Liver (tissue), 7 donors: ENCODE measurements at regions not wholly inside any gene's neighbourhood (a gene's known extent, or its start where the extent isn't known, plus 50 kb on each side); places are given as distances from the start of the nearest gene placed in this dataset.
A peak's percentile ranks its signal among the peaks of the same experiment; 100 is the strongest.
"Not testable (repeated sequence)": the region's sequence is repeated elsewhere in the genome, so short reads cannot be mapped to it uniquely, and the experiment has no call there.

Experiments
- DNase-seq: peaks from one replicate; pipeline ENCODE4 v3.0.0-alpha.2; 2017; ENCODE audit warnings: low spot score
- H3K27ac ChIP-seq, 2 donors: one replicate each; pipeline ENCODE4 v1.7.0; 2013; ENCODE audit warnings: inconsistent platforms in 2 of 2, low read length in 2 of 2, control low read depth in 1 of 2, low read depth in 1 of 2, mild to moderate bottlenecking in 1 of 2
- H3K27me3 ChIP-seq, 4 donors: one replicate each; pipeline versions ENCODE4 v1.6.1 to v1.7.0; 2013; ENCODE audit warnings: low read length in 3 of 4, inconsistent platforms in 1 of 4, mild to moderate bottlenecking in 1 of 4, moderate library complexity in 1 of 4; ENCODE audit not compliant: control insufficient read depth in 4 of 4, insufficient read depth in 4 of 4
- H3K36me3 ChIP-seq, 4 donors: one replicate each; pipeline versions ENCODE4 v1.6.1 to v1.7.0; 2013; ENCODE audit warnings: low read length in 3 of 4, mild to moderate bottlenecking in 3 of 4, low read depth in 1 of 4, moderate library complexity in 1 of 4; ENCODE audit not compliant: control insufficient read depth in 4 of 4, insufficient read depth in 3 of 4
- H3K4me1 ChIP-seq, 4 donors: one replicate each; pipeline versions ENCODE4 v1.6.1 to v1.7.0; 2013; ENCODE audit warnings: low read length in 3 of 4, mild to moderate bottlenecking in 3 of 4, moderate library complexity in 1 of 4; ENCODE audit not compliant: control insufficient read depth in 4 of 4, insufficient read depth in 4 of 4
- H3K4me3 ChIP-seq, 3 donors: one replicate each; pipeline versions ENCODE4 v1.6.1 to v1.7.0; 2013; ENCODE audit warnings: low read length in 3 of 3, control low read depth in 1 of 3, low read depth in 1 of 3, mild to moderate bottlenecking in 1 of 3
- H3K9ac ChIP-seq, 2 donors: one replicate each; pipeline ENCODE4 v1.7.0; 2013; ENCODE audit warnings: low read length in 2 of 2, mild to moderate bottlenecking in 2 of 2, moderate library complexity in 2 of 2, control low read depth in 1 of 2, low read depth in 1 of 2
- H3K9me3 ChIP-seq, 4 donors: one replicate each; pipeline versions ENCODE4 v1.6.1 to v1.7.0; 2013; ENCODE audit warnings: low read length in 3 of 4; ENCODE audit not compliant: control insufficient read depth in 4 of 4
- ATF3 ChIP-seq: IDR thresholded peaks from 2 replicates; pipeline ENCODE4 v1.6.1; 2016; ENCODE audit warnings: antibody characterized with exemption
- FOXA1 ChIP-seq: IDR thresholded peaks from 2 replicates; pipeline ENCODE4 v1.6.1; 2016; ENCODE audit warnings: antibody characterized with exemption
- FOXA2 ChIP-seq: IDR thresholded peaks from 2 replicates; pipeline ENCODE4 v1.6.1; 2016; ENCODE audit warnings: antibody characterized with exemption
- HNF4A ChIP-seq, 2 donors: conservative IDR thresholded peaks; 2 replicates each; pipeline ENCODE4 v1.6.1; 2016; ENCODE audit warnings: antibody characterized with exemption in 2 of 2, mild to moderate bottlenecking in 2 of 2
- HNF4G ChIP-seq: IDR thresholded peaks from 2 replicates; pipeline ENCODE4 v1.6.1; 2016; ENCODE audit warnings: antibody characterized with exemption
- JUND ChIP-seq, 2 donors: IDR thresholded peaks; 2 replicates each; pipeline ENCODE4 v1.6.1; 2016; ENCODE audit warnings: antibody characterized with exemption in 2 of 2
- MAX ChIP-seq: IDR thresholded peaks from 2 replicates; pipeline ENCODE4 v1.6.1; 2016; ENCODE audit warnings: antibody characterized with exemption
- NR2F2 ChIP-seq: IDR thresholded peaks from 2 replicates; pipeline ENCODE4 v1.6.1; 2016; ENCODE audit warnings: antibody characterized with exemption
- RAD21 ChIP-seq, 2 donors: IDR thresholded peaks; 2 replicates each; pipeline ENCODE4 v1.6.1; 2016; ENCODE audit warnings: antibody characterized with exemption in 2 of 2, mild to moderate bottlenecking in 2 of 2
- REST ChIP-seq: IDR thresholded peaks from 2 replicates; pipeline ENCODE4 v1.6.1; 2016; ENCODE audit warnings: antibody characterized with exemption, mild to moderate bottlenecking
- RXRA ChIP-seq, 2 donors: IDR thresholded peaks; 2 replicates each; pipeline ENCODE4 v1.6.1; 2017 to 2018; ENCODE audit warnings: antibody characterized with exemption in 2 of 2, mild to moderate bottlenecking in 1 of 2
- SP1 ChIP-seq: IDR thresholded peaks from 2 replicates; pipeline ENCODE4 v1.6.1; 2018; ENCODE audit warnings: antibody characterized with exemption, mild to moderate bottlenecking
- TAF1 ChIP-seq: conservative IDR thresholded peaks from 2 replicates; pipeline ENCODE4 v1.6.1; 2016; ENCODE audit warnings: antibody characterized with exemption, mild to moderate bottlenecking
- YY1 ChIP-seq: IDR thresholded peaks from 2 replicates; pipeline ENCODE4 v1.6.1; 2016; ENCODE audit warnings: antibody characterized with exemption, mild to moderate bottlenecking
- whole genome bisulfite sequencing: extraction: QIAGEN DNeasy Blood & Tissue Kit; methylation state at CpG from one replicate; pipeline ENCODE4 v1.1.7; 2013; 5-methylcytosine and 5-hydroxymethylcytosine counted together
- TF ChIP-seq, protein P1 (sequence below): IDR thresholded peaks from 2 replicates; pipeline ENCODE4 v1.6.1; 2016; ENCODE audit warnings: antibody characterized with exemption
- donor health status: healthy.
- donor health status: healthy.
- donor health status: healthy.
- donor health status: healthy.

GRCh38 chr13:19074106-19074505 lies 107.5 kb downstream of the TUBA3C start:
- H3K27me3 ChIP-seq, DNase-seq, H3K9ac ChIP-seq, H3K4me1 ChIP-seq, H3K9me3 ChIP-seq, H3K36me3 ChIP-seq, H3K27ac ChIP-seq, H3K4me3 ChIP-seq: not testable (repeated sequence)
- 70% methylated on average over 6 of the region's 6 CpGs for WGBS

DNA sequence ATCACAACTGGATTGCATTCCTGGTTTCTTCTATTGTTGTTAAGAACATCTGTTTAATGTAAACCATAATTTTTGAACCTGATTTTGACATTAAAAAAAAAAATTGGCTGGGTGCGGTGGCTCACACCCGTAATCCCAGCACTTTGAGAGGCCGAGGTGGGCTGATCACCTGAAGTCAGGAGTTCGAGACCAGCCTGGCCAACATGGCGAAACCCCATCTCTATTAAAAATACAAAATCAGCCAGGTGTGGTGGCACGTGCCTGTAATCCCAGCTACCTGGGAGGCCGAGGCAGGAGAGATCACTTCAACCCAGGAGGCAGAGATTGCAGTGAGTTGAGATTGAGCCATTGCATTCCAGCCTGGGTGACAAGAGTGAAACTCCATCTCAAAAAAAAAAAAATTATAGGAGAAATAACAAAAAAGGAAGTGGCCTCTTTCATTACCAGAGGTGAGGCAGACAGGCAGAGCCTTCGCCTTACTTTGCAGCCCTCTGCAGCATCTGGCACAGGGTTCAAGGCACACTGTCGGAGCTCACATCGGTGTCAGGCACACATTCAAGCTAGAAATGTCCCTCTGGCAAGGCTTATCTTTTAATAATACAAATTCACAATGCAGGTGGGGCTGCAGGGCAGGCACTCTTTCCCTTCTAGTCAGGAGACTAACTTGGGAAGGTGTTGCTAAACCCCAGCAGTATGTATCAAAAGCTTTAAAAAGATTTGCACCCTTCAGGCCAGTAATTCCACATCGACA lies 108.5 kb downstream of the TUBA3C start:
- not testable (repeated sequence) for H3K9ac ChIP-seq, H3K4me1 ChIP-seq, H3K27me3 ChIP-seq, H3K4me3 ChIP-seq, H3K9me3 ChIP-seq, H3K27ac ChIP-seq, DNase-seq, H3K36me3 ChIP-seq
- WGBS = 74% methylated on average over 11 of the region's 11 CpGs

DNA sequence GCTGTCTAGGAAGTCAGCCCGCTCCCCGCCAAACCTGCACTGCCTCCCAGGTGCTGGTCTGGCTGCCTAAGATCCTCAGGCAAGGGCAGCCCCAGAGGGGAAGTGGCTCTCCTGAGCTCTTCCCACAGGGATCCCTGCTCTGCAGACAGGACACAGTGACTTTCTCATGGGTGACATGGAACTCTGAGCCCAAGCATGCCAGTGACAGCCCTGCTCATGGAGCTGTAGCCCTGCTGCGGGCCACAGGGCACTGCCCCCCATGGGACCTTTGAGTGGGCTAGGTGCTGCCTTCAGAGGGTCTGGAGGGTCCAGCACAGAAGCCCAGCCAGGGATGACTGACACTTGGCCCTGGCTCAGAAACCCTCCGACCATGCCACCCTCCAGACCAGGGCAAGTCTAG lies 109.1 kb downstream of the TUBA3C start:
- Histone ChIP-seq H3K9me3 (no peaks in the 10 kb centered on the region), H3K4me1 (no peaks in the 10 kb centered on the region), H3K4me3 (no peak overlapping the region), H3K27me3 (peaks cover 0 to 5% (median 0%) of the 10 kb centered on the region in 4 donors), H3K36me3 (no peaks in the 10 kb centered on the region), H3K9ac (no peak overlapping the region), H3K27ac (no peak overlapping the region)
- 79% methylated on average over 4 of the region's 4 CpGs for WGBS
- no peak for DNase-seq
- no peak for TF ChIP-seq YY1
- TF ChIP-seq NR2F2 = no peak
- TF ChIP-seq FOXA2 = no peak
- no peak for TF ChIP-seq REST
- TF ChIP-seq FOXA1 = no peak
- TF ChIP-seq HNF4A (conservative IDR thresholded peaks at IDR 0.05) = no peak

- DNase-seq = peak; percentile 12
- Histone ChIP-seq H3K27me3 (peaks cover 0 to 5% (median 0%) of the 10 kb centered on the region in 4 donors), H3K36me3 (no peaks in the 10 kb centered on the region), H3K4me3 (no peak overlapping the region), H3K27ac (no peak overlapping the region), H3K9me3 (no peaks in the 10 kb centered on the region), H3K9ac (no peak overlapping the region), H3K4me1 (no peaks in the 10 kb centered on the region)
- TF ChIP-seq HNF4G (no peak), RAD21 (IDR thresholded peaks at IDR 0.05) (no peak), JUND (IDR thresholded peaks at IDR 0.05) (no peak), RXRA (IDR thresholded peaks at IDR 0.05) (no peak), ATF3 (no peak), TAF1 (no peak), MAX (no peak), SP1 (no peak), HNF4A (conservative IDR thresholded peaks at IDR 0.05) (no peak)
- TF ChIP-seq, protein P1, sequence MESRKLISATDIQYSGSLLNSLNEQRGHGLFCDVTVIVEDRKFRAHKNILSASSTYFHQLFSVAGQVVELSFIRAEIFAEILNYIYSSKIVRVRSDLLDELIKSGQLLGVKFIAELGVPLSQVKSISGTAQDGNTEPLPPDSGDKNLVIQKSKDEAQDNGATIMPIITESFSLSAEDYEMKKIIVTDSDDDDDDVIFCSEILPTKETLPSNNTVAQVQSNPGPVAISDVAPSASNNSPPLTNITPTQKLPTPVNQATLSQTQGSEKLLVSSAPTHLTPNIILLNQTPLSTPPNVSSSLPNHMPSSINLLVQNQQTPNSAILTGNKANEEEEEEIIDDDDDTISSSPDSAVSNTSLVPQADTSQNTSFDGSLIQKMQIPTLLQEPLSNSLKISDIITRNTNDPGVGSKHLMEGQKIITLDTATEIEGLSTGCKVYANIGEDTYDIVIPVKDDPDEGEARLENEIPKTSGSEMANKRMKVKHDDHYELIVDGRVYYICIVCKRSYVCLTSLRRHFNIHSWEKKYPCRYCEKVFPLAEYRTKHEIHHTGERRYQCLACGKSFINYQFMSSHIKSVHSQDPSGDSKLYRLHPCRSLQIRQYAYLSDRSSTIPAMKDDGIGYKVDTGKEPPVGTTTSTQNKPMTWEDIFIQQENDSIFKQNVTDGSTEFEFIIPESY = no peak
- 79% methylated on average over 11 of the region's 11 CpGs for WGBS
Measured at GRCh38 chr13:19071161-19071936, 110.3 kb downstream of the TUBA3C start.
